Body of pancreas (tissue), 4 donors: ENCODE measurements at regions not wholly inside any gene's neighbourhood (a gene's known extent, or its start where the extent isn't known, plus 50 kb on each side); places are given as distances from the start of the nearest gene placed in this dataset.

ENCODE experiments used
- POLR2A ChIP-seq, 3 donors: fragments of 450-650 bp; IDR thresholded peaks; one replicate each; pipeline ENCODE4 v1.6.1; 2016; ENCODE audit warnings: antibody characterized with exemption in 3 of 3, mild to moderate bottlenecking in 2 of 3
- TF ChIP-seq, protein P1 (sequence below), 7 experiments: fragments of 450-650 bp in 4 of 7; fragments of 200-600 bp in 3 of 7; sonication (generic) in 3 of 7; IDR thresholded peaks; one replicate each; pipeline ENCODE4 v1.5.1; 2016 to 2019; ENCODE audit warnings: antibody characterized with exemption in 7 of 7

GRCh38 chr12:97862072-97862471 lies 399.5 kb downstream of the RMST start:
- TF ChIP-seq, protein P1, sequence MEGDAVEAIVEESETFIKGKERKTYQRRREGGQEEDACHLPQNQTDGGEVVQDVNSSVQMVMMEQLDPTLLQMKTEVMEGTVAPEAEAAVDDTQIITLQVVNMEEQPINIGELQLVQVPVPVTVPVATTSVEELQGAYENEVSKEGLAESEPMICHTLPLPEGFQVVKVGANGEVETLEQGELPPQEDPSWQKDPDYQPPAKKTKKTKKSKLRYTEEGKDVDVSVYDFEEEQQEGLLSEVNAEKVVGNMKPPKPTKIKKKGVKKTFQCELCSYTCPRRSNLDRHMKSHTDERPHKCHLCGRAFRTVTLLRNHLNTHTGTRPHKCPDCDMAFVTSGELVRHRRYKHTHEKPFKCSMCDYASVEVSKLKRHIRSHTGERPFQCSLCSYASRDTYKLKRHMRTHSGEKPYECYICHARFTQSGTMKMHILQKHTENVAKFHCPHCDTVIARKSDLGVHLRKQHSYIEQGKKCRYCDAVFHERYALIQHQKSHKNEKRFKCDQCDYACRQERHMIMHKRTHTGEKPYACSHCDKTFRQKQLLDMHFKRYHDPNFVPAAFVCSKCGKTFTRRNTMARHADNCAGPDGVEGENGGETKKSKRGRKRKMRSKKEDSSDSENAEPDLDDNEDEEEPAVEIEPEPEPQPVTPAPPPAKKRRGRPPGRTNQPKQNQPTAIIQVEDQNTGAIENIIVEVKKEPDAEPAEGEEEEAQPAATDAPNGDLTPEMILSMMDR (IDR thresholded peaks at IDR 0.05) = no peak
- TF ChIP-seq POLR2A (IDR thresholded peaks at IDR 0.05) = no peak
